ENCODE measurements at regions not wholly inside any gene's neighbourhood (a gene's known extent, or its start where the extent isn't known, plus 50 kb on each side); places are given as distances from the start of the nearest gene placed in this dataset.

GRCh38 chr6:90914312-90914711 lies 327.4 kb upstream of the MAP3K7 start:
- peaks cover 13% of the 10 kb centered on the region for H3K9me3 Mint-ChIP-seq (ENCODE audit: unreplicated experiment)
- Histone ChIP-seq H3K9me3 (no peaks in the 10 kb centered on the region), H3K36me3 (ENCODE audit: control insufficient read depth, insufficient read depth, low read length) (no peaks in the 10 kb centered on the region), H3K4me3 (ENCODE audit: low read depth, low read length) (no peak overlapping the region), H3K4me1 (no peaks in the 10 kb centered on the region), H3K27me3 (replicated peaks; ENCODE audit: control insufficient read depth, insufficient read depth, low read length) (no peaks in the 10 kb centered on the region)
- intact Hi-C loops (cut with micrococcal nuclease; ENCODE audit: unreplicated experiment), result no loop called here
- peaks cover 9% of the 10 kb centered on the region for H3K27me3 Mint-ChIP-seq (ENCODE audit: insufficient read depth, unreplicated experiment)
- no TSS peak for BruUV-seq (replicated peaks)
- no peak overlapping the region for H3K4me3 Mint-ChIP-seq (ENCODE audit: unreplicated experiment)
- no peak for TF ChIP-seq CTCF (IDR thresholded peaks at IDR 0.05; ENCODE audit: insufficient read depth in 1 of 2, low read depth in 1 of 2, low read length in 1 of 2, severe bottlenecking in 1 of 2, unreplicated experiment in 1 of 2)
- POLR2A ChIA-PET, result no interaction called here
- CTCF ChIA-PET, result no interaction called here
- no peak overlapping the region for H3K27ac Mint-ChIP-seq (ENCODE audit: unreplicated experiment)
- no peaks in the 10 kb centered on the region for H3K4me1 Mint-ChIP-seq (ENCODE audit: low read depth, unreplicated experiment)
- DNase-seq, result no peak
- no peaks in the 10 kb centered on the region for H3K36me3 Mint-ChIP-seq (ENCODE audit: insufficient read depth, unreplicated experiment)

GRCh38 chr6:90913266-90913960 lies 326.5 kb upstream of the MAP3K7 start:
- Histone ChIP-seq H3K4me3 (ENCODE audit: low read depth, low read length) (no peak overlapping the region), H3K27me3 (replicated peaks; ENCODE audit: control insufficient read depth, insufficient read depth, low read length) (no peaks in the 10 kb centered on the region), H3K36me3 (ENCODE audit: control insufficient read depth, insufficient read depth, low read length) (no peaks in the 10 kb centered on the region), H3K4me1 (no peaks in the 10 kb centered on the region), H3K9me3 (no peaks in the 10 kb centered on the region)
- Mint-ChIP-seq H3K4me3 (ENCODE audit: unreplicated experiment) (no peak overlapping the region), H3K27me3 (ENCODE audit: insufficient read depth, unreplicated experiment) (peaks cover 9% of the 10 kb centered on the region), H3K4me1 (ENCODE audit: low read depth, unreplicated experiment) (no peaks in the 10 kb centered on the region), H3K9me3 (ENCODE audit: unreplicated experiment) (peaks cover 13% of the 10 kb centered on the region), H3K36me3 (ENCODE audit: insufficient read depth, unreplicated experiment) (no peaks in the 10 kb centered on the region), H3K27ac (ENCODE audit: unreplicated experiment) (no peak overlapping the region)
- no TSS peak for BruUV-seq (replicated peaks)
- DNase-seq, result no peak
- no peak for TF ChIP-seq CTCF (IDR thresholded peaks at IDR 0.05; ENCODE audit: insufficient read depth in 1 of 2, low read depth in 1 of 2, low read length in 1 of 2, severe bottlenecking in 1 of 2, unreplicated experiment in 1 of 2)
- CTCF ChIA-PET, result no interaction called here
- POLR2A ChIA-PET, result no interaction called here
- intact Hi-C loops (cut with micrococcal nuclease; ENCODE audit: unreplicated experiment), result no loop called here

- Mint-ChIP-seq H3K27ac (ENCODE audit: unreplicated experiment) (no peak overlapping the region), H3K27me3 (ENCODE audit: insufficient read depth, unreplicated experiment) (peaks cover 9% of the 10 kb centered on the region), H3K9me3 (ENCODE audit: unreplicated experiment) (peaks cover 13% of the 10 kb centered on the region), H3K4me1 (ENCODE audit: low read depth, unreplicated experiment) (no peaks in the 10 kb centered on the region), H3K4me3 (ENCODE audit: unreplicated experiment) (no peak overlapping the region), H3K36me3 (ENCODE audit: insufficient read depth, unreplicated experiment) (no peaks in the 10 kb centered on the region)
- DNase-seq, result no peak
- Histone ChIP-seq H3K36me3 (ENCODE audit: control insufficient read depth, insufficient read depth, low read length) (no peaks in the 10 kb centered on the region), H3K4me3 (ENCODE audit: low read depth, low read length) (no peak overlapping the region), H3K9me3 (no peaks in the 10 kb centered on the region), H3K27me3 (replicated peaks; ENCODE audit: control insufficient read depth, insufficient read depth, low read length) (no peaks in the 10 kb centered on the region), H3K4me1 (no peaks in the 10 kb centered on the region)
- ChIA-PET POLR2A (no interaction called here), CTCF (no interaction called here)
- no peak for TF ChIP-seq CTCF (IDR thresholded peaks at IDR 0.05; ENCODE audit: insufficient read depth in 1 of 2, low read depth in 1 of 2, low read length in 1 of 2, severe bottlenecking in 1 of 2, unreplicated experiment in 1 of 2)
- no TSS peak for BruUV-seq (replicated peaks)
- intact Hi-C loops (cut with micrococcal nuclease; ENCODE audit: unreplicated experiment), result no loop called here
Measured at GRCh38 chr6:90911642-90912041, 324.8 kb upstream of the MAP3K7 start.

Measured in Caco-2 (cell line).